Stimulated activated CD8-positive, alpha-beta memory T cell treated with anti-CD3 and anti-CD28 coated beads, Interleukin-12 subunit alpha, Interleukin-12 subunit beta, amount 100 ng/mL, for 24 hours (primary cell): ENCODE measurements at regions not wholly inside any gene's neighbourhood (a gene's known extent, or its start where the extent isn't known, plus 50 kb on each side); places are given as distances from the start of the nearest gene placed in this dataset.

Source experiments
- DNase-seq: peaks from one replicate; pipeline ENCODE4 v3.0.0-alpha.2; 2020; ENCODE audit errors: extremely low read depth

GRCh38 chr2:82508702-82509101 is 1950.4 kb downstream of the SUCLG1 start:
- no peak for DNase-seq

GRCh38 chr2:82507657-82508056 is 1951.4 kb downstream of the SUCLG1 start:
- no peak for DNase-seq

- DNase-seq: no peak
These were observed 1957.9 kb downstream of the SUCLG1 start for GRCh38 chr2:82501217-82501616.

- no peak for DNase-seq
These were observed 1960.2 kb downstream of the SUCLG1 start for GRCh38 chr2:82498777-82499443.

GRCh38 chr2:82494739-82495138 is 1964.3 kb downstream of the SUCLG1 start:
- DNase-seq: no peak

- no peak for DNase-seq
These were observed 1967.5 kb downstream of the SUCLG1 start for GRCh38 chr2:82491591-82491990.

- no peak for DNase-seq
These were observed 1971.7 kb downstream of the SUCLG1 start for GRCh38 chr2:82487354-82487753.

- DNase-seq: no peak
These were observed 1973.4 kb downstream of the SUCLG1 start for GRCh38 chr2:82485701-82486100.

- no peak for DNase-seq
These were observed 1977.9 kb downstream of the SUCLG1 start for GRCh38 chr2:82481207-82481606.

GRCh38 chr2:82478641-82479040 is 1980.4 kb downstream of the SUCLG1 start:
- no peak for DNase-seq

GRCh38 chr2:82476094-82476493 is 1983.0 kb downstream of the SUCLG1 start:
- DNase-seq: no peak

- no peak for DNase-seq
These were observed 2030.8 kb downstream of the SUCLG1 start for GRCh38 chr2:82428251-82428650.

GRCh38 chr2:82412021-82412420 is 2047.1 kb downstream of the SUCLG1 start:
- DNase-seq: no peak

- no peak for DNase-seq
These were observed 2048.0 kb downstream of the SUCLG1 start for GRCh38 chr2:82411071-82411470.

GRCh38 chr2:82395531-82395930 is 2063.5 kb downstream of the SUCLG1 start:
- no peak for DNase-seq

- DNase-seq: no peak
These were observed 2067.7 kb downstream of the SUCLG1 start for GRCh38 chr2:82391386-82391785.

- DNase-seq: no peak
These were observed 2051.1 kb upstream of the LRRTM1 start for GRCh38 chr2:82355622-82356021.

GRCh38 chr2:82345910-82346309 is 2041.4 kb upstream of the LRRTM1 start:
- DNase-seq: no peak

GRCh38 chr2:82344670-82345069 is 2040.1 kb upstream of the LRRTM1 start:
- no peak for DNase-seq

GRCh38 chr2:82342356-82342755 is 2037.8 kb upstream of the LRRTM1 start:
- DNase-seq: no peak

- DNase-seq: no peak
These were observed 2036.1 kb upstream of the LRRTM1 start for GRCh38 chr2:82340578-82341053.

- DNase-seq: no peak
These were observed 2035.3 kb upstream of the LRRTM1 start for GRCh38 chr2:82339805-82340204.

GRCh38 chr2:82333697-82334096 is 2029.1 kb upstream of the LRRTM1 start:
- no peak for DNase-seq

- DNase-seq: no peak
These were observed 2025.6 kb upstream of the LRRTM1 start for GRCh38 chr2:82330155-82330554.
